IMR-90 (cell line): ENCODE measurements at regions not wholly inside any gene's neighbourhood (a gene's known extent, or its start where the extent isn't known, plus 50 kb on each side); places are given as distances from the start of the nearest gene placed in this dataset.

Source experiments
- ATAC-seq: fragments of 200-7000 bp; cut with Tn5 transposase; 2 replicates; pipeline ENCODE4 v1.9.1; 2020; ENCODE audit warnings: low read depth, mild to moderate bottlenecking, moderate library complexity
- BruUV-seq: library from RNA; stranded (reverse); fragments of 400-500 nt; replicated peaks from 2 replicates; lab custom pipeline; 2021; lab: Mats Ljungman, UMichigan
- CTCF ChIA-PET: fragments of 300-600 bp; formaldehyde crosslinking; extraction: SDS; loops from one replicate; lab custom pipeline; 2021; ENCODE audit warnings: antibody characterized with exemption; lab: Yijun Ruan, JAX
- POLR2A ChIA-PET: fragments of 300-600 bp; sonication (Branson Sonifier 250); formaldehyde crosslinking; loops from one replicate; lab custom pipeline; 2022; ENCODE audit warnings: antibody characterized with exemption; ENCODE audit not compliant: unreplicated experiment; lab: Charles Lee
- DNase-seq: peaks from one replicate; pipeline ENCODE4 v3.0.0; 2013
- H2AFZ ChIP-seq: replicated peaks from 2 replicates; pipeline ENCODE3; 2013; ENCODE audit warnings: low read length, mild to moderate bottlenecking; ENCODE audit not compliant: poor library complexity
- H2AK5ac ChIP-seq: 2 replicates; pipeline ENCODE4 v1.6.1; 2013; ENCODE audit warnings: low read depth, low read length, inconsistent platforms
- H2AK9ac ChIP-seq: replicated peaks from 2 replicates; pipeline ENCODE3; 2013; ENCODE audit warnings: mild to moderate bottlenecking, low read depth, low read length, moderate library complexity; ENCODE audit not compliant: poor library complexity
- H2BK120ac ChIP-seq: 2 replicates; pipeline ENCODE4 v1.6.1; 2013; ENCODE audit warnings: low read depth, low read length, inconsistent platforms
- H2BK15ac ChIP-seq: 3 replicates; pipeline ENCODE4 v1.6.1; 2013; ENCODE audit warnings: low read depth, low read length, inconsistent platforms
- H2BK20ac ChIP-seq: 2 replicates; pipeline ENCODE4 v1.6.1; 2013; ENCODE audit warnings: low read depth, mild to moderate bottlenecking, inconsistent platforms, low read length, moderate library complexity
- H2BK5ac ChIP-seq: 2 replicates; pipeline ENCODE4 v1.6.1; 2013; ENCODE audit warnings: mild to moderate bottlenecking, low read depth, low read length, inconsistent platforms; ENCODE audit not compliant: poor library complexity, severe bottlenecking
- H3K14ac ChIP-seq: replicated peaks from 2 replicates; pipeline ENCODE4 v1.6.1; 2013; ENCODE audit warnings: low read depth, low read length, inconsistent platforms
- H3K18ac ChIP-seq: 2 replicates; pipeline ENCODE4 v1.6.1; 2013; ENCODE audit warnings: low read depth, low read length, control low read depth
- H3K23ac ChIP-seq: 2 replicates; pipeline ENCODE4 v1.6.1; 2013; ENCODE audit warnings: low read depth, low read length, inconsistent platforms
- H3K27ac ChIP-seq: 2 replicates; pipeline ENCODE4 v1.5.1; 2013; ENCODE audit warnings: mild to moderate bottlenecking, control low read depth, low read length; ENCODE audit not compliant: insufficient read depth
- H3K27me3 ChIP-seq: 2 replicates; pipeline ENCODE4 v1.6.1; 2013; ENCODE audit warnings: low read length; ENCODE audit not compliant: control insufficient read depth, insufficient read depth
- H3K36me3 ChIP-seq: 2 replicates; pipeline ENCODE4 v1.6.1; 2013; ENCODE audit warnings: low read length, mixed read lengths; ENCODE audit not compliant: control insufficient read depth, insufficient read depth
- H3K4ac ChIP-seq: 2 replicates; pipeline ENCODE4 v1.6.1; 2013; ENCODE audit warnings: low read depth, low read length, inconsistent platforms
- H3K4me1 ChIP-seq: 2 replicates; pipeline ENCODE4 v1.6.1; 2013; ENCODE audit warnings: low read length, mixed read lengths; ENCODE audit not compliant: control insufficient read depth, insufficient read depth
- H3K4me2 ChIP-seq: 2 replicates; pipeline ENCODE4 v1.6.1; 2013; ENCODE audit warnings: low read depth, mild to moderate bottlenecking, control low read depth, low read length, moderate library complexity
- H3K4me3 ChIP-seq: 2 replicates; pipeline ENCODE4 v1.5.1; 2013; ENCODE audit warnings: low read depth, mild to moderate bottlenecking, control low read depth, low read length, moderate library complexity; ENCODE audit not compliant: insufficient read depth
- H3K56ac ChIP-seq: 2 replicates; pipeline ENCODE4 v1.6.1; 2013; ENCODE audit warnings: low read length, inconsistent platforms; ENCODE audit not compliant: insufficient read depth; ENCODE audit errors: extremely low read depth
- H3K79me1 ChIP-seq, 2 experiments: 2 replicates each; pipeline ENCODE4 v1.6.1; 2013; ENCODE audit warnings: low read length in 2 of 2, inconsistent platforms in 1 of 2, low read depth in 1 of 2
- H3K9ac ChIP-seq: 2 replicates; pipeline ENCODE4 v1.6.1; 2013; ENCODE audit warnings: low read depth, low read length, control low read depth
- H3K9me1 ChIP-seq: 2 replicates; pipeline ENCODE4 v1.6.1; 2013; ENCODE audit warnings: low read length, inconsistent platforms; ENCODE audit not compliant: insufficient read depth
- H3K9me3 ChIP-seq: 2 replicates; pipeline ENCODE4 v1.6.1; 2013; ENCODE audit warnings: low read length; ENCODE audit not compliant: control insufficient read depth, insufficient read depth
- H4K20me1 ChIP-seq: 2 replicates; pipeline ENCODE4 v1.6.1; 2013; ENCODE audit warnings: low read length, inconsistent platforms; ENCODE audit not compliant: insufficient read depth
- H4K5ac ChIP-seq: 2 replicates; pipeline ENCODE4 v1.6.1; 2013; ENCODE audit warnings: mild to moderate bottlenecking, low read depth, low read length, control low read depth
- H4K8ac ChIP-seq, 2 experiments: 2 replicates each; pipeline ENCODE4 v1.6.1; 2013; ENCODE audit warnings: low read depth in 2 of 2, low read length in 2 of 2, control low read depth in 1 of 2, inconsistent platforms in 1 of 2
- H4K91ac ChIP-seq: 2 replicates; pipeline ENCODE4 v1.6.1; 2013; ENCODE audit warnings: low read depth, low read length, inconsistent platforms; ENCODE audit not compliant: insufficient read depth
- BHLHE40 ChIP-seq: fragments of 150-350 bp; IDR thresholded peaks from 2 replicates; pipeline ENCODE4 v1.6.1; 2016; ENCODE audit warnings: mild to moderate bottlenecking, low read depth, low read length
- CEBPB ChIP-seq: IDR thresholded peaks from 2 replicates; pipeline ENCODE4 v1.6.1; 2012; ENCODE audit warnings: low read depth, low read length, improper control_type of control experiment
- CHD1 ChIP-seq: IDR thresholded peaks from 2 replicates; pipeline ENCODE4 v1.6.1; 2012; ENCODE audit warnings: low read depth, low read length, improper control_type of control experiment
- CTCF ChIP-seq: conservative IDR thresholded peaks from 2 replicates; pipeline ENCODE4 v1.5.1; 2012; ENCODE audit warnings: mild to moderate bottlenecking, low read depth, low read length, improper control_type of control experiment
- FOS ChIP-seq: fragments of 150-350 bp; IDR thresholded peaks from 2 replicates; pipeline ENCODE4 v1.6.1; 2016; ENCODE audit warnings: low read depth, low read length
- MAFK ChIP-seq: IDR thresholded peaks from 2 replicates; pipeline ENCODE4 v1.6.1; 2012; ENCODE audit warnings: low read depth, low read length, improper control_type of control experiment
- MAZ ChIP-seq: IDR thresholded peaks from 2 replicates; pipeline ENCODE4 v1.6.1; 2012; ENCODE audit warnings: low read depth, mild to moderate bottlenecking, low read length, improper control_type of control experiment, moderate library complexity, borderline replicate concordance
- MXI1 ChIP-seq: IDR thresholded peaks from 2 replicates; pipeline ENCODE4 v1.6.1; 2012; ENCODE audit warnings: low read depth, mild to moderate bottlenecking, low read length, moderate library complexity, borderline replicate concordance
- NFE2L2 ChIP-seq: fragments of 150-350 bp; IDR thresholded peaks from 2 replicates; pipeline ENCODE4 v1.6.1; 2016; ENCODE audit warnings: low read depth, mild to moderate bottlenecking, low read length
- POLR2A ChIP-seq: IDR thresholded peaks from 2 replicates; pipeline ENCODE4 v1.6.1; 2012; ENCODE audit warnings: mild to moderate bottlenecking, low read depth, low read length
- RAD21 ChIP-seq: IDR thresholded peaks from 2 replicates; pipeline ENCODE4 v1.6.1; 2012; ENCODE audit warnings: low read length, improper control_type of control experiment
- RFX5 ChIP-seq: IDR thresholded peaks from 2 replicates; pipeline ENCODE4 v1.8.0; 2012; ENCODE audit warnings: low read depth, mild to moderate bottlenecking, low read length, moderate library complexity
- SMC3 ChIP-seq: fragments of 150-350 bp; IDR thresholded peaks from 2 replicates; pipeline ENCODE4 v1.6.1; 2016; ENCODE audit warnings: low read depth, mild to moderate bottlenecking, antibody characterized with exemption, low read length, moderate library complexity
- USF2 ChIP-seq: fragments of 150-350 bp; IDR thresholded peaks from 2 replicates; pipeline ENCODE4 v1.6.1; 2017; ENCODE audit warnings: mild to moderate bottlenecking, antibody characterized with exemption, low read length, low read depth
- WGBS, 2 experiments: methylation state at CpG; one replicate each; pipeline versions ENCODE4 v1.1.5 to v1.1.7; 2013; ENCODE audit warnings: missing lambda C conversion rate in 2 of 2; ENCODE audit not compliant: insufficient read length in 1 of 2; ENCODE audit errors: extremely low coverage in 2 of 2; 5-methylcytosine and 5-hydroxymethylcytosine counted together
- dilution Hi-C: fragments of 300-500 bp; cut with HindIII; formaldehyde crosslinking; loops from one replicate; pipeline ENCODE4 v1.14.3; 2018; ENCODE audit warnings: low sequenced_read_pairs; ENCODE audit not compliant: unreplicated experiment
- in situ Hi-C: fragments of 300-500 bp; cut with MboI; formaldehyde crosslinking; loops from 3 replicates; pipeline ENCODE4 v1.14.3; 2019; ENCODE audit warnings: low sequenced_read_pairs, inconsistent platforms, mixed read lengths
- intact Hi-C: fragments of 100-400 bp; cut with micrococcal nuclease; formaldehyde crosslinking; loops from 2 replicates; pipeline ENCODE4 v1.10.0; 2022

DNA sequence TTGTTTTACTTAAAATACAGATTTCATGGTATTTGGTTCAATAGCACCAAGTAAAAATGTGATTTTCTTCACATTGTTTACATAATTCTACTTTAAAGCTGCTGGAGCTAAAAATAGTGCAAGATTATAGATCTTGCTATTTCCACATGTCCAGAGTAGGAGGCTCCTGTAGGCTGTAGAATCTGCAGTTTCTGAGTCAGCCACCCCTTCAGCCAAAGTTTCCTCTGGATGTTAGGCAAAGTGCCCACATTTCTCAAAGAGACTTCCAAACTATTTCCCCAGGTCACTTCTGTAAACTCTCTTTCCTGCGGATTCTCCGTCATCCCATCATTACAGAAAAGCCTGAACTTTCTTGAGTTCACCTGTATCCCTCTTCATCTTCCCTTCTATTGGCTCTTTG, 342.5 kb upstream of the FSTL5 start:
- H3K14ac ChIP-seq = no peak overlapping the region
- no peak overlapping the region for H3K27ac ChIP-seq
- H4K91ac ChIP-seq = no peak overlapping the region
- H2BK15ac ChIP-seq = no peak overlapping the region
- DNase-seq (no peak), ATAC-seq (no peak)
- H3K9ac ChIP-seq = no peak overlapping the region
- TF ChIP-seq SMC3 = no peak
- TF ChIP-seq MXI1 = no peak
- no peak for TF ChIP-seq CTCF
- TF ChIP-seq MAFK = no peak
- no peak for TF ChIP-seq RAD21
- no peak for TF ChIP-seq NFE2L2
- TF ChIP-seq CHD1 = no peak
- no peak for TF ChIP-seq FOS
- TF ChIP-seq USF2 = no peak
- no peak for TF ChIP-seq BHLHE40
- TF ChIP-seq POLR2A = no peak
- no peak for TF ChIP-seq MAZ
- TF ChIP-seq CEBPB = no peak
- TF ChIP-seq RFX5 = no peak
- no peaks in the 10 kb centered on the region for H3K36me3 ChIP-seq
- H3K18ac ChIP-seq = no peak overlapping the region
- in situ Hi-C loops (no loop called here), dilution Hi-C loops (no loop called here), intact Hi-C loops (no loop called here)
- H2BK120ac ChIP-seq = no peak overlapping the region
- no peaks in the 10 kb centered on the region for H3K79me1 ChIP-seq
- no CpG with 5 or more reads among the region's 2 CpGs for WGBS, 2 experiments
- no peaks in the 10 kb centered on the region for H3K27me3 ChIP-seq
- H3K23ac ChIP-seq = no peak overlapping the region
- H3K4me1 ChIP-seq = no peaks in the 10 kb centered on the region
- ChIA-PET POLR2A (no interaction called here), CTCF (no interaction called here)
- no peak overlapping the region for H2AK5ac ChIP-seq
- H3K4me2 ChIP-seq = no peak overlapping the region
- no peak overlapping the region for H2AFZ ChIP-seq
- no peak overlapping the region for H2BK20ac ChIP-seq
- no peak overlapping the region for H4K5ac ChIP-seq
- no peak overlapping the region for H3K4me3 ChIP-seq
- H3K4ac ChIP-seq = no peak overlapping the region
- BruUV-seq = no TSS peak
- H3K56ac ChIP-seq = no peak overlapping the region
- no peaks in the 10 kb centered on the region for H4K20me1 ChIP-seq
- 0 out of 2 replicates have a peak, but pooled peaks cover 2% of the 10 kb centered on the region for H3K9me3 ChIP-seq
- H4K8ac ChIP-seq = no peak overlapping the region
- no peak overlapping the region for H2BK5ac ChIP-seq
- no peak overlapping the region for H2AK9ac ChIP-seq
- no peaks in the 10 kb centered on the region for H3K9me1 ChIP-seq
